Medulla oblongata (tissue), 1 donor: ENCODE measurements at regions not wholly inside any gene's neighbourhood (a gene's known extent, or its start where the extent isn't known, plus 50 kb on each side); places are given as distances from the start of the nearest gene placed in this dataset.
"Not testable (repeated sequence)": the region's sequence is repeated elsewhere in the genome, so short reads cannot be mapped to it uniquely, and the experiment has no call there.

Source experiments
- DNase-seq: peaks from one replicate; pipeline ENCODE4 v3.0.0-alpha.2; 2015; ENCODE audit errors: extremely low spot score

DNA sequence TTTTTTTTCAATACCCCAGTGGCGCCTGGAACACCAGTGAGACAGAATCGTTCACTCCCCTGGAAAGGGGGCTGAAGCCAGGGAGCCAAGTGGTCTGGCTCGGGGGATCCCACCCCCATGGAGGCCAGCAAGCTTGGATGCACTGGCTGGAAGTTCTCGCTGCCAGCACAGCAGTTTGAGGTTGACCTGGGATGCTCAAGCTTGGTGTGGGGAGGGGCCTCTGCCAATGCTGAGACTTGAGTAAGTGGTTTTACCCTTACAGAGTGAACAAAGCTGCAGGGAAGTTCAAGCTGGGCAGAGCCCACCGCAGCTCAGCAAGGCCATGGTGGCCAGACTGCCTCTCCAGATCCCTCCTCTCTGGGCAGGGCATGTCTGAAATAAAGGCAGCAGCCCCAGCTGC lies 276.2 kb upstream of the CNTN6 start:
- DNase-seq: no peak

DNA sequence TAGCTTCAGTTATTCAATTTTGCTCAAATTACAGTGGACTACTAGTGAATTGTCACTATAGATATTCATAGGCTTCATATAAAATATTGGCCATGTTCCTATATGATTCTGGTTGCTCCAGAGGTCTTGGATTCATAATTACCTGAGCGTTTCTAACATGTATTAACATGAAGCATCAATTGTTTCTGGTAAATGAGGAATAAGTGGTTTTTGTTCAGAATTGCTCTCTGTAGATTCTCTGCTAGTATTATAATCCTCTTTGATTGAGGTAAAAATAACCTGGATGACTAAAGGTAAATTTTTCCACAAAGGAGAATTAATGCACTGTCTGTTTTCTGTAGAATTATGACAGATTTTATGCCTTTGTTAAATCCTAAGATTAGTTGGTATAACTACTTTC lies 258.1 kb upstream of the CNTN6 start:
- no peak for DNase-seq

- DNase-seq: no peak
Measured at GRCh38 chr3:835096-835495, 257.7 kb upstream of the CNTN6 start.

DNA sequence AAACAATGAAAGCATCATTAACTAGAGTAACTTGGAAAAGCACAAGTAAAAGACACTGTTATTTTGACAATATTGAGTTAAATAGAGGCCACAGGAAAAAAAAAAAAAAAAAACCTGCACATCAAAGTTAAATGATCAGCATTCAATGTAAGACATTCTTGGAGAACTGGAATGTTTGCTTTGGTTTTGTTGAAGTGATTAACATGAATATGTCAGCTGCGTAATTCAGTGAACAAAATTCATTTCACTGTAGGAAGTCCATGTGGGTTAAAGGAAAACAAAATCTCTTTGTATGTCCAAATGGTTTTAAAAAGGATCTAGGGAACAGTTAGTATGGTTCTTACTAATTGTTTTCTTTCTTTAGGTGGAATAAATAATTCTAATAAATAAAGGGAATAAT lies 252.8 kb upstream of the CNTN6 start:
- DNase-seq: no peak

- no peak for DNase-seq
Measured at GRCh38 chr3:851098-851790, 241.6 kb upstream of the CNTN6 start.

DNA sequence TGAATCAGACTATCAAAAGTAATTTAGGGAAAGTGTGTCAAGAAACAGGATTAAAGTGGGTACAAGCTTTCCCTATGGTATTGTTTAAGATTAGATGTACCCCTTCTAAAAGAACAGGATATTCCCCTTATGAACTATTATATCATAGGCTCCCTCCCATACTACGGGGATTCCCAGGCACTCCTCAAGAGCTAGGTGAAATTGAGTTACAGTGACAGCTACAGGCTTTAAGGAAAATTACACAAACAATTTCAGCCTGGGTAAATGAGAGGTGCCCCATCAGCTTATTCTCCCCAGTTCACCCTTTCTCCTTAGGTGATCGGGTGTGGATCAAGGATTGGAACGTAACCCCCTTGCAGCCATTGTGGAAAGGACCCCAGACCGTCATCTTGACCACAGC lies 240.8 kb upstream of the CNTN6 start:
- DNase-seq: peak; percentile 9

GRCh38 chr3:853489-853888 lies 239.3 kb upstream of the CNTN6 start:
- DNase-seq: no peak

- no peak for DNase-seq
Measured at GRCh38 chr3:859135-859534, 233.7 kb upstream of the CNTN6 start.

GRCh38 chr3:861721-862120 lies 231.1 kb upstream of the CNTN6 start:
- no peak for DNase-seq

DNA sequence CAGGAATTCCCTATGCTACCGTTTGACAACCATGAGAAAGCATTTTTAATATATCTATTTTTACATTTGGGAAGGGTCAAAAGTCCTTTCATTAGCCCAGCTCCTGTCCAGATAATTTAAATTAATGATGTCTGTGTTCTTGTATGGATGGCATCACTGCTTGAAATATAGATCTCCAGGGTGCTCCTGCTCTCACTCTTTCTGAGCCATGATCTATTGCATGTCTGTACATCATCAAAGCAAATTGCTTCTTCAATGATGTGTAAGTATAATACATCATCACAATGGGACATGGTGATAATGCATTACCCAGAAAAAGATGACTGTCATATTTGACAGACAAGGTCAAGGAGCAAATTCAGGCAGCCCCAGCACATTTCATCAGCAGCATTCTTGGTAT lies 223.6 kb upstream of the CNTN6 start:
- DNase-seq: no peak

GRCh38 chr3:869734-870133 lies 223.1 kb upstream of the CNTN6 start:
- DNase-seq: no peak

- no peak for DNase-seq
Measured at GRCh38 chr3:871651-872050, 221.2 kb upstream of the CNTN6 start.

- DNase-seq: no peak
Measured at GRCh38 chr3:877001-877400, 215.8 kb upstream of the CNTN6 start.

DNA sequence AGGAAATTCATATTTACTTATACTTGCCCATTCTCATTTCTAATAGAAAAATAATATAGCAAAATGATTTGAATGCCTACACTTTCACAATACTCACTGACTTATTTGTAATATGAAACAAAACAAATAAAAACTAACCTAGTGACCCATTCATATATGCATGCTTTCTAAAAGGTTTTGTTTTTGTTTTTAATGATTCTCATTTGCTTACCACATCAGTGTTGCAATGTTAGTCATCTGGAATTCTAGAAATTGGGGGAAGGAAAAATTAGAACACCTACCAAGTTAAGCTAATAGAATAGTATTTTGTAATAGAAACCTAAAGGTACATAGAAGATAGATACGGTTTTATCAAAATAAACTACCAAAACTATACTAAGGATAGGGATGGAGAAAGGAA lies 214.1 kb upstream of the CNTN6 start:
- DNase-seq: no peak

GRCh38 chr3:880371-880770 lies 212.5 kb upstream of the CNTN6 start:
- DNase-seq: no peak

DNA sequence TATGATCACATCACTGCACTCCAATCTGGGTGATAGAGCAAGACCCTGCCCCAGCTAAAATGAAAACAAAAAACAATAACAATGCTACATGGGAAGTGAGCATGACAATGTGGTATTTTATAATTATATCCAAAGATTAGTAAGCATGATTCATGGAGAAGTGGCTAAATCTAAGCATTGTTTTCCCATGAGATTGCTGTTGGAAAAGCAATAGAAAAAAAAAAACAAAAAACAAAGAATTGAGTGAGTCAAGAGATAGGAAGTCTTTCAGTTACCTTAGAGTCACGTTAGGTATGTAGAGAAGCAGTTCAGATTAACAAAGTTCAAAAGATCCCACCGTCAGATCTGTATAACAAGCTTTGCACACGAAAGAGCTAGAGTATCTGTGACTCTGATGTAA lies 210.3 kb upstream of the CNTN6 start:
- no peak for DNase-seq

GRCh38 chr3:901953-902778 lies 190.7 kb upstream of the CNTN6 start:
- no peak for DNase-seq

GRCh38 chr3:905217-905616 lies 187.6 kb upstream of the CNTN6 start:
- no peak for DNase-seq

GRCh38 chr3:906739-907138 lies 186.1 kb upstream of the CNTN6 start:
- DNase-seq: no peak

GRCh38 chr3:908839-909238 lies 184.0 kb upstream of the CNTN6 start:
- no peak for DNase-seq

DNA sequence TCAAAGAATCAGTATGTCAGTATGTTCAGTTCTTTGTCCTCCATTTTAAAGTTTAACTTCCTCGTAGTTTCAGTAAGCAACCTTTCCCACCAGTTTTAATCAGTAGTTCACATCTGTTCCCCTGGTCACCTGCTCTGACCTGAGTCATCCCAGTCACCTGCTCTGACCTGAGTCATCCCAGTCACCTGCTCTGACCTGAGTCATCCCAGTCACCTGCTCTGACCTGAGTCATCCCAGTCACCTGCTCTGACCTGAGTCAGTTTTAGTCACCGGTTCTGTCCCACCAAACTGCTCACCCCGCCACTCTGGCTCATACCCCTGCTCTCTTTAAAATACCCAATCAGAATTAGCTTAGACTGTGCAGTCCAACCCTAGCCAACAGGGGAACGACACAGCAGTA lies 180.1 kb upstream of the CNTN6 start:
- DNase-seq: not testable (repeated sequence)

- DNase-seq: no peak
Measured at GRCh38 chr3:923161-923910, 169.5 kb upstream of the CNTN6 start.

- no peak for DNase-seq
Measured at GRCh38 chr3:930866-931265, 162.0 kb upstream of the CNTN6 start.
